B cell (primary cell): ENCODE measurements at regions not wholly inside any gene's neighbourhood (a gene's known extent, or its start where the extent isn't known, plus 50 kb on each side); places are given as distances from the start of the nearest gene placed in this dataset.

Experiments used
- ATAC-seq: fragments of 200-7000 bp; cut with Tn5 transposase; one replicate; pipeline ENCODE4 v1.10.0; 2021; ENCODE audit warnings: low read depth, mild to moderate bottlenecking, moderate number of reproducible peaks, moderate library complexity
- CTCF ChIA-PET: fragments of 350-600 bp; sonication (Branson Sonifier 250); formaldehyde crosslinking; loops from one replicate; lab custom pipeline; 2021; ENCODE audit warnings: antibody characterized with exemption, inconsistent platforms; lab: Charles Lee
- POLR2A ChIA-PET: fragments of 350-600 bp; sonication (Branson Sonifier 250); formaldehyde crosslinking; loops from one replicate; lab custom pipeline; 2021; ENCODE audit warnings: antibody characterized with exemption; lab: Charles Lee
- DNase-seq: peaks from one replicate; pipeline ENCODE4 v3.0.0; 2013
- H2AFZ ChIP-seq: 2 replicates; pipeline ENCODE4 v1.6.1; 2012; ENCODE audit warnings: mild to moderate bottlenecking, low read depth, low read length; ENCODE audit not compliant: insufficient read depth, poor library complexity, severe bottlenecking
- H3K27ac ChIP-seq, 2 donors: 1 replicate in 1 of 2; 2 replicates in 1 of 2; pipeline ENCODE4 v1.5.1; 2012 to 2013; ENCODE audit warnings: low read length in 2 of 2, mild to moderate bottlenecking in 2 of 2, moderate library complexity in 1 of 2
- H3K27me3 ChIP-seq, 4 experiments: fragments of 200-600 bp in 1 of 4; sonication (generic) in 1 of 4; replicated peaks in 1 of 4; 1 replicate in 2 of 4; 2 replicates in 2 of 4; pipeline versions ENCODE4 v1.6.1 to v1.7.0; 2013 to 2016; ENCODE audit warnings: low read length in 3 of 4, mild to moderate bottlenecking in 2 of 4, mixed read lengths in 1 of 4, moderate library complexity in 1 of 4; ENCODE audit not compliant: insufficient read depth in 4 of 4, control insufficient read depth in 3 of 4; ENCODE audit errors: control extremely low read depth in 1 of 4
- H3K36me3 ChIP-seq, 2 experiments: replicated peaks in 1 of 2; 1 replicate in 1 of 2; 2 replicates in 1 of 2; pipeline versions ENCODE4 v1.6.1 to v1.7.1; 2013; ENCODE audit warnings: low read length in 1 of 2; ENCODE audit not compliant: insufficient read depth in 2 of 2, control insufficient read depth in 1 of 2; ENCODE audit errors: control extremely low read depth in 1 of 2, extremely low read depth in 1 of 2
- H3K4me1 ChIP-seq, 2 donors: fragments of 200-600 bp in 1 of 2; sonication (generic) in 1 of 2; 1 replicate in 1 of 2; 2 replicates in 1 of 2; pipeline versions ENCODE4 v1.5.1 to v1.6.1; 2013 to 2017; ENCODE audit warnings: low read length in 2 of 2; ENCODE audit not compliant: control insufficient read depth in 2 of 2, insufficient read depth in 2 of 2
- H3K4me2 ChIP-seq: replicated peaks from 2 replicates; pipeline ENCODE3; 2012; ENCODE audit warnings: mild to moderate bottlenecking, low read depth, low read length; ENCODE audit not compliant: poor library complexity, severe bottlenecking
- H3K4me3 ChIP-seq, 5 experiments: fragments of 200-600 bp in 1 of 5; sonication (generic) in 1 of 5; 1 replicate in 3 of 5; 2 replicates in 2 of 5; pipeline versions ENCODE4 v1.5.1 to v1.7.0; 2011 to 2016; ENCODE audit warnings: low read length in 4 of 5, mild to moderate bottlenecking in 4 of 5, low read depth in 2 of 5, control low read depth in 1 of 5, moderate library complexity in 1 of 5; ENCODE audit not compliant: insufficient read depth in 1 of 5; ENCODE audit errors: control extremely low read depth in 1 of 5, extremely low read depth in 1 of 5
- H3K79me2 ChIP-seq: fragments of 200-600 bp; sonication (generic); one replicate; pipeline ENCODE4 v1.6.0; 2016; ENCODE audit warnings: low read length; ENCODE audit not compliant: control insufficient read depth, insufficient read depth
- H3K9ac ChIP-seq: fragments of 200-600 bp; sonication (generic); 2 replicates; pipeline ENCODE4 v1.6.1; 2017; ENCODE audit warnings: mild to moderate bottlenecking, low read length, moderate library complexity
- H3K9me3 ChIP-seq, 3 donors: one replicate each; pipeline versions ENCODE4 v1.6.1 to v1.7.1; 2013; ENCODE audit warnings: low read length in 2 of 3; ENCODE audit not compliant: control insufficient read depth in 2 of 3, insufficient read depth in 1 of 3; ENCODE audit errors: control extremely low read depth in 1 of 3
- H4K20me1 ChIP-seq: 2 replicates; pipeline ENCODE4 v1.6.0; 2012; ENCODE audit warnings: mild to moderate bottlenecking, low read length; ENCODE audit not compliant: insufficient read depth, control insufficient read depth, poor library complexity, severe bottlenecking
- H3K27ac Mint-ChIP-seq: one replicate; pipeline ENCODE4 v1.8.0; 2021; ENCODE audit warnings: mixed read lengths
- H3K27me3 Mint-ChIP-seq: one replicate; pipeline ENCODE4 v1.8.0; 2021; ENCODE audit warnings: mixed read lengths
- H3K4me1 Mint-ChIP-seq: one replicate; pipeline ENCODE4 v1.8.0; 2021; ENCODE audit warnings: mixed read lengths
- H3K4me3 Mint-ChIP-seq: one replicate; pipeline ENCODE4 v1.8.0; 2021; ENCODE audit warnings: mixed read lengths
- H3K9me3 Mint-ChIP-seq: one replicate; pipeline ENCODE4 v1.8.0; 2022; ENCODE audit warnings: mixed read lengths; ENCODE audit not compliant: insufficient read depth
- EZH2 ChIP-seq: IDR thresholded peaks from 2 replicates; pipeline ENCODE4 v1.6.1; 2012; ENCODE audit warnings: borderline replicate concordance, low read depth, mild to moderate bottlenecking, moderate library complexity, low read length; ENCODE audit not compliant: insufficient read depth, poor library complexity, severe bottlenecking
- WGBS: methylation state at CpG from one replicate; pipeline ENCODE4 v1.1.5; 2013; ENCODE audit warnings: missing lambda C conversion rate; ENCODE audit not compliant: insufficient coverage; 5-methylcytosine and 5-hydroxymethylcytosine counted together
- intact Hi-C: fragments of 100-400 bp; cut with micrococcal nuclease; formaldehyde crosslinking; loops from one replicate; pipeline ENCODE4 v1.10.0; 2022
- TF ChIP-seq, protein P1 (sequence below): fragments of 200-600 bp; IDR thresholded peaks from one replicate; pipeline ENCODE4 v1.8.0; 2022; ENCODE audit warnings: antibody characterized with exemption, mild to moderate bottlenecking

DNA sequence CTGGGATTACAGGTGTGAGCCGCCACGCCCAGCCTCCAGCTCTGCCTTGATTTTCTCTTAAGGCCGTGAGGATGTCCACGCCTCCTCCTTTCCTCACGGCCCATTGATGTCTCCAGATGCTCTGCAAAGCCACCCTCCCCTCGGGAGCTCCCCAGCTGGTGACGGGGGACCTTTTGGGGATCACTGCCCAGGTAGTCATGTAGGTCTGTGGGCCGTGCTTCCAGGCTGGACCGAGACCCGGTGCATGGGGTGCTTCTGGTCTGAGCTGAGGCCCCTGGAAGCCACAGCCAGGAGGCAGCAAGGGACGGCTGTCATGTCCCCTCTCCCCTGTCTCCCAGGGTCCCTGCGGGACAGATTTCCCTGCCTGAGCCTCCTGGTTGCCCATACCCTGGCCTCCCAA lies 277.8 kb downstream of the SEC14L1 start:
- H3K27me3 Mint-ChIP-seq, result no peaks in the 10 kb centered on the region
- Histone ChIP-seq H4K20me1 (no peaks in the 10 kb centered on the region), H3K79me2 (peaks cover 56% of the 10 kb centered on the region), H3K36me3 (no peaks in the 10 kb centered on the region), H3K4me2 (no peak overlapping the region), H3K9ac (no peak overlapping the region), H3K9me3 (no peaks in the 10 kb centered on the region), H3K27me3 (no peaks in the 10 kb centered on the region), H2AFZ (no peak overlapping the region), H3K4me3 (no peak overlapping the region), H3K27ac (no peak overlapping the region), H3K4me1 (peaks cover 16 to 35% of the 10 kb centered on the region in 2 donors)
- no peak overlapping the region for H3K27ac Mint-ChIP-seq
- ATAC-seq (no peak), DNase-seq (no peak)
- H3K4me1 Mint-ChIP-seq, result peaks cover 24% of the 10 kb centered on the region
- intact Hi-C loops, result no loop called here
- no peaks in the 10 kb centered on the region for H3K9me3 Mint-ChIP-seq
- H3K4me3 Mint-ChIP-seq, result no peak overlapping the region
- WGBS, result 85% methylated on average over 12 of the region's 12 CpGs
- TF ChIP-seq, protein P1, sequence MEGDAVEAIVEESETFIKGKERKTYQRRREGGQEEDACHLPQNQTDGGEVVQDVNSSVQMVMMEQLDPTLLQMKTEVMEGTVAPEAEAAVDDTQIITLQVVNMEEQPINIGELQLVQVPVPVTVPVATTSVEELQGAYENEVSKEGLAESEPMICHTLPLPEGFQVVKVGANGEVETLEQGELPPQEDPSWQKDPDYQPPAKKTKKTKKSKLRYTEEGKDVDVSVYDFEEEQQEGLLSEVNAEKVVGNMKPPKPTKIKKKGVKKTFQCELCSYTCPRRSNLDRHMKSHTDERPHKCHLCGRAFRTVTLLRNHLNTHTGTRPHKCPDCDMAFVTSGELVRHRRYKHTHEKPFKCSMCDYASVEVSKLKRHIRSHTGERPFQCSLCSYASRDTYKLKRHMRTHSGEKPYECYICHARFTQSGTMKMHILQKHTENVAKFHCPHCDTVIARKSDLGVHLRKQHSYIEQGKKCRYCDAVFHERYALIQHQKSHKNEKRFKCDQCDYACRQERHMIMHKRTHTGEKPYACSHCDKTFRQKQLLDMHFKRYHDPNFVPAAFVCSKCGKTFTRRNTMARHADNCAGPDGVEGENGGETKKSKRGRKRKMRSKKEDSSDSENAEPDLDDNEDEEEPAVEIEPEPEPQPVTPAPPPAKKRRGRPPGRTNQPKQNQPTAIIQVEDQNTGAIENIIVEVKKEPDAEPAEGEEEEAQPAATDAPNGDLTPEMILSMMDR, result no peak
- no peak for TF ChIP-seq EZH2
- ChIA-PET POLR2A (no interaction called here), CTCF (interaction anchor here (0.6 to 25.8 kb wide), 2 partner anchors 14 to 42 kb away, joined by 4 to 699 read pairs; no protein-coding TSS in a partner anchor)

DNA sequence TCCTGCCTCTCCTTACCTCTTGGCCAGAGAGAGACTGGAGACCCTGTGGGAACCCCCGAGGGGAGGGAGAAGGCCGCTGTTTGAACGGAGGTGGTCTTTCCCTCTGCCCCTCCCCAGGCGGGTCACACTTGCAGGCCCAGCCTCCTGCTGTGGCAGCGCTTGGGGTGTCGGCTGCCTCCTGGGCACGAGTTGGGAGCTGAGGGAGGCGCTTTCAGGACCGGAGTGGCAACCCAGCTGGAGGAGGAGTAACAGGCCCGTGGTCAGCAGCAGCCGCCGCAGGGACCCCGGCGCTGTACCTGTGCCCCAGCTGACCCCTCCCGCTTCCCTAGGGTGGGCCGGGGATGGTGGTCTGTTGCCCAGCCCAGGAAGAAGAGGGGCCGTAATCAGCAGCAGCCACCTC lies 278.3 kb downstream of the SEC14L1 start:
- Histone ChIP-seq H3K4me1 (peaks cover 16 to 35% of the 10 kb centered on the region in 2 donors), H3K9ac (no peak overlapping the region), H2AFZ (no peak overlapping the region), H3K4me3 (no peak overlapping the region), H3K9me3 (no peaks in the 10 kb centered on the region), H3K79me2 (peaks cover 53% of the 10 kb centered on the region), H3K4me2 (no peak overlapping the region), H4K20me1 (no peaks in the 10 kb centered on the region), H3K27me3 (no peaks in the 10 kb centered on the region), H3K27ac (no peak overlapping the region), H3K36me3 (no peaks in the 10 kb centered on the region)
- ATAC-seq (no peak), DNase-seq (no peak)
- CTCF ChIA-PET, result interaction anchor here (25.8 kb wide), 1 partner anchor 14 kb away, joined by 699 read pairs; no protein-coding TSS in a partner anchor
- intact Hi-C loops, result no loop called here
- H3K9me3 Mint-ChIP-seq, result no peaks in the 10 kb centered on the region
- no peak overlapping the region for H3K27ac Mint-ChIP-seq
- H3K4me1 Mint-ChIP-seq, result peaks cover 24% of the 10 kb centered on the region
- H3K27me3 Mint-ChIP-seq, result no peaks in the 10 kb centered on the region
- TF ChIP-seq, protein P1, result no peak
- no peak for TF ChIP-seq EZH2
- no peak overlapping the region for H3K4me3 Mint-ChIP-seq
- POLR2A ChIA-PET, result no interaction called here
- WGBS, result 98% methylated on average over 15 of the region's 17 CpGs
